ENCODE measurements at regions not wholly inside any gene's neighbourhood (a gene's known extent, or its start where the extent isn't known, plus 50 kb on each side); places are given as distances from the start of the nearest gene placed in this dataset.

DNA sequence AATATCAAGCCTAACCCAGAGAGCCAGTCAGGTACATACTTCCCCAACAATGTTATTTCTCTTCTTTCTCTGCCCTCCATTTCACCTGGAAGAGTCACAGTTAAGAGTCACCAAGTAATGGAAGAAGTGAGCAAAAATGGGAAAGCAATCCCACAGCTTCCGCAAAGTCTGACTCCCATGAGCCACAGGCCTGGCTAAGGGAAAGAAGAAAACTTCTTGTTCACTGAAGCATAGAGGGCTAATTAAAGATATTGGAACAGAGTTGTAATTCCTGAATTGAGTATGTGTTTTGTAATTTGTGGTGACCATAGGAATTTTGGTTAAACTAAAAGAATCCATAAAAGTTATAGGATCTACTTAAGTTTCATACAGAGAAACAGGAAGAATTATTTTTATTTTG, 830.9 kb upstream of the PCDH20 start (continued):
- TF ChIP-seq, protein P1, sequence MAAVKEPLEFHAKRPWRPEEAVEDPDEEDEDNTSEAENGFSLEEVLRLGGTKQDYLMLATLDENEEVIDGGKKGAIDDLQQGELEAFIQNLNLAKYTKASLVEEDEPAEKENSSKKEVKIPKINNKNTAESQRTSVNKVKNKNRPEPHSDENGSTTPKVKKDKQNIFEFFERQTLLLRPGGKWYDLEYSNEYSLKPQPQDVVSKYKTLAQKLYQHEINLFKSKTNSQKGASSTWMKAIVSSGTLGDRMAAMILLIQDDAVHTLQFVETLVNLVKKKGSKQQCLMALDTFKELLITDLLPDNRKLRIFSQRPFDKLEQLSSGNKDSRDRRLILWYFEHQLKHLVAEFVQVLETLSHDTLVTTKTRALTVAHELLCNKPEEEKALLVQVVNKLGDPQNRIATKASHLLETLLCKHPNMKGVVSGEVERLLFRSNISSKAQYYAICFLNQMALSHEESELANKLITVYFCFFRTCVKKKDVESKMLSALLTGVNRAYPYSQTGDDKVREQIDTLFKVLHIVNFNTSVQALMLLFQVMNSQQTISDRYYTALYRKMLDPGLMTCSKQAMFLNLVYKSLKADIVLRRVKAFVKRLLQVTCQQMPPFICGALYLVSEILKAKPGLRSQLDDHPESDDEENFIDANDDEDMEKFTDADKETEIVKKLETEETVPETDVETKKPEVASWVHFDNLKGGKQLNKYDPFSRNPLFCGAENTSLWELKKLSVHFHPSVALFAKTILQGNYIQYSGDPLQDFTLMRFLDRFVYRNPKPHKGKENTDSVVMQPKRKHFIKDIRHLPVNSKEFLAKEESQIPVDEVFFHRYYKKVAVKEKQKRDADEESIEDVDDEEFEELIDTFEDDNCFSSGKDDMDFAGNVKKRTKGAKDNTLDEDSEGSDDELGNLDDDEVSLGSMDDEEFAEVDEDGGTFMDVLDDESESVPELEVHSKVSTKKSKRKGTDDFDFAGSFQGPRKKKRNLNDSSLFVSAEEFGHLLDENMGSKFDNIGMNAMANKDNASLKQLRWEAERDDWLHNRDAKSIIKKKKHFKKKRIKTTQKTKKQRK (IDR thresholded peaks at IDR 0.05; ENCODE audit: low read depth, low read length) = no peak
- TF ChIP-seq CHD4 (IDR thresholded peaks at IDR 0.05) (no peak), NFIC (IDR thresholded peaks at IDR 0.05; ENCODE audit: low read depth, low read length) (no peak), ZNF622 (IDR thresholded peaks at IDR 0.05) (no peak), RAD51 (IDR thresholded peaks at IDR 0.05) (no peak), LARP7 (IDR thresholded peaks at IDR 0.05) (no peak), EP300 (IDR thresholded peaks at IDR 0.05; ENCODE audit: borderline replicate concordance in 1 of 2, control insufficient read depth in 1 of 2, low read depth in 2 of 2, low read length in 2 of 2) (no peak)

DNA sequence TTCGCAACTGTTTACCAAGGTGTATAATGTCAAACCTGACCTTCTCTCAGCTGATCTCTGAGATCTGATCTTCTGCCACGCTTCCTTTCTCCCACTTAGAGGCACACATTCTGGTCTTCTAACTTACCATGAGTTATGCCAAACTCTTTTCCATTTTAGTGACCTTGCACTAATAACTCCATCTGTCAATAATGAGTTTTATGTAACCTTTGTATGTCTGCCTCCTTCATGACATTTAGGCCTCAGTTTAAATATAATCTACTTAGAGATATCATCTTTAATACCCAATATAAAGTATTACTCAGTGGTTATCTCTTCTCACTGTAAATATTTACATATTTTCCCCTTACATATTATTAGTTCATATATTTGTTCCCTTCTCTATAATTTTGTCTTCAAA, 827.5 kb upstream of the PCDH20 start:
- no peak overlapping the region for H3K4me3 ChIP-seq
- no peaks in the 10 kb centered on the region for H3K79me2 ChIP-seq (ENCODE audit: control insufficient read depth, insufficient read depth, low read length)
- H3K9me3 ChIP-seq (replicated peaks; ENCODE audit: control insufficient read depth, insufficient read depth, low read length) = no peaks in the 10 kb centered on the region
- no peaks in the 10 kb centered on the region for H3K27me3 ChIP-seq (replicated peaks in 1 of 2; ENCODE audit: control insufficient read depth in 2 of 2, insufficient read depth in 2 of 2, low read length in 1 of 2)
- in situ Hi-C loops (cut with MboI) (no loop called here), intact Hi-C loops (cut with micrococcal nuclease; ENCODE audit: unreplicated experiment) (no loop called here)
- BruUV-seq (replicated peaks) = no TSS peak
- H3K36me3 ChIP-seq (ENCODE audit: control insufficient read depth in 2 of 2, insufficient read depth in 2 of 2, low read length in 1 of 2) = no peaks in the 10 kb centered on the region
- POLR2A ChIA-PET = no interaction called here
- H3K27ac ChIP-seq (ENCODE audit: control insufficient read depth, insufficient read depth) = no peak overlapping the region
- CTCF ChIA-PET = no interaction called here
- RAD21 ChIA-PET (ENCODE audit: unreplicated experiment) = interaction anchor here (2.7 kb wide), 1 partner anchor 123 kb away, joined by 7 read pairs; no protein-coding TSS in a partner anchor
- H2AFZ ChIP-seq (ENCODE audit: control insufficient read depth, low read depth, low read length) = no peak overlapping the region
- SMC1A ChIA-PET (ENCODE audit: uncharacterized antibody, unreplicated experiment) = no interaction called here
- no peaks in the 10 kb centered on the region for H3K4me1 ChIP-seq (ENCODE audit: control insufficient read depth, insufficient read depth, low read length)
- WGBS (ENCODE audit: insufficient coverage, insufficient replicate concordance, low lambda C conversion rate, missing lambda C conversion rate) = 85% methylated on average over 2 of the region's 2 CpGs
- no peak overlapping the region for H3K9ac ChIP-seq (ENCODE audit: control insufficient read depth, insufficient read depth, low read length)
- H3K4me2 ChIP-seq (ENCODE audit: control insufficient read depth, insufficient read depth) = no peak overlapping the region
- FAIRE-seq = no peak
- TF ChIP-seq POLR2A (IDR thresholded peaks at IDR 0.05; ENCODE audit: low read depth, low read length) (no peak), TCF7 (IDR thresholded peaks at IDR 0.05; ENCODE audit: borderline replicate concordance) (no peak), WRNIP1 (IDR thresholded peaks at IDR 0.05; ENCODE audit: borderline replicate concordance, low read depth, low read length) (no peak), ZSCAN29 (IDR thresholded peaks at IDR 0.05) (no peak), PAX5 (IDR thresholded peaks at IDR 0.05; ENCODE audit: borderline replicate concordance, low read depth, low read length) (no peak), KLF5 (IDR thresholded peaks at IDR 0.05; ENCODE audit: partially characterized antibody) (no peak), SMARCA5 (IDR thresholded peaks at IDR 0.05) (no peak), STAT1 (conservative IDR thresholded peaks at IDR 0.05) (no peak), FOXK2 (IDR thresholded peaks at IDR 0.05) (no peak)
- TF ChIP-seq, protein P2, sequence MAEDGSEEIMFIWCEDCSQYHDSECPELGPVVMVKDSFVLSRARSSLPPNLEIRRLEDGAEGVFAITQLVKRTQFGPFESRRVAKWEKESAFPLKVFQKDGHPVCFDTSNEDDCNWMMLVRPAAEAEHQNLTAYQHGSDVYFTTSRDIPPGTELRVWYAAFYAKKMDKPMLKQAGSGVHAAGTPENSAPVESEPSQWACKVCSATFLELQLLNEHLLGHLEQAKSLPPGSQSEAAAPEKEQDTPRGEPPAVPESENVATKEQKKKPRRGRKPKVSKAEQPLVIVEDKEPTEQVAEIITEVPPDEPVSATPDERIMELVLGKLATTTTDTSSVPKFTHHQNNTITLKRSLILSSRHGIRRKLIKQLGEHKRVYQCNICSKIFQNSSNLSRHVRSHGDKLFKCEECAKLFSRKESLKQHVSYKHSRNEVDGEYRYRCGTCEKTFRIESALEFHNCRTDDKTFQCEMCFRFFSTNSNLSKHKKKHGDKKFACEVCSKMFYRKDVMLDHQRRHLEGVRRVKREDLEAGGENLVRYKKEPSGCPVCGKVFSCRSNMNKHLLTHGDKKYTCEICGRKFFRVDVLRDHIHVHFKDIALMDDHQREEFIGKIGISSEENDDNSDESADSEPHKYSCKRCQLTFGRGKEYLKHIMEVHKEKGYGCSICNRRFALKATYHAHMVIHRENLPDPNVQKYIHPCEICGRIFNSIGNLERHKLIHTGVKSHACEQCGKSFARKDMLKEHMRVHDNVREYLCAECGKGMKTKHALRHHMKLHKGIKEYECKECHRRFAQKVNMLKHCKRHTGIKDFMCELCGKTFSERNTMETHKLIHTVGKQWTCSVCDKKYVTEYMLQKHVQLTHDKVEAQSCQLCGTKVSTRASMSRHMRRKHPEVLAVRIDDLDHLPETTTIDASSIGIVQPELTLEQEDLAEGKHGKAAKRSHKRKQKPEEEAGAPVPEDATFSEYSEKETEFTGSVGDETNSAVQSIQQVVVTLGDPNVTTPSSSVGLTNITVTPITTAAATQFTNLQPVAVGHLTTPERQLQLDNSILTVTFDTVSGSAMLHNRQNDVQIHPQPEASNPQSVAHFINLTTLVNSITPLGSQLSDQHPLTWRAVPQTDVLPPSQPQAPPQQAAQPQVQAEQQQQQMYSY (CRISPR knock-in tag; IDR thresholded peaks at IDR 0.05) = no peak
- no peak for ATAC-seq
- DNase-seq (ENCODE audit: low read depth, low spot score) = no peak
- no peaks in the 10 kb centered on the region for H4K20me1 ChIP-seq (ENCODE audit: control insufficient read depth, insufficient read depth)
